ENCODE measurements at regions not wholly inside any gene's neighbourhood (a gene's known extent, or its start where the extent isn't known, plus 50 kb on each side); places are given as distances from the start of the nearest gene placed in this dataset.

GRCh38 chr14:31949709-31950108, 127.4 kb upstream of the ARHGAP5 start:
- TF ChIP-seq GABPA (IDR thresholded peaks at IDR 0.05; ENCODE audit: low read depth) = no peak
- no peak for TF ChIP-seq FOXJ3 (CRISPR knock-in tag; IDR thresholded peaks at IDR 0.05)
- no peak for TF ChIP-seq POLR2AphosphoS5 (IDR thresholded peaks at IDR 0.05; ENCODE audit: low read depth, low read length)
- no peak for TF ChIP-seq NRF1 (IDR thresholded peaks at IDR 0.05; ENCODE audit: low read depth, low read length)
- TF ChIP-seq USF1 (IDR thresholded peaks at IDR 0.05; ENCODE audit: borderline replicate concordance, low read depth) = no peak
- ChIA-PET POLR2A (no interaction called here), CTCF (interaction anchor here (0.9 to 1.2 kb wide), 3 partner anchors 15 to 439 kb away, joined by 3 read pairs; no protein-coding TSS in a partner anchor)
- Histone ChIP-seq H3K4me2 (no peak overlapping the region), H3K4me3 (ENCODE audit: low read depth in 2 of 2, low read length in 1 of 2) (no peak overlapping the region), H3K9me3 (no peaks in the 10 kb centered on the region), H3K9ac (no peak overlapping the region), H3K79me2 (ENCODE audit: insufficient read depth) (no peaks in the 10 kb centered on the region), H3K36me3 (replicated peaks in 1 of 2; ENCODE audit: control insufficient read depth in 1 of 2, insufficient read depth in 2 of 2, low read length in 1 of 2) (no peaks in the 10 kb centered on the region), H3K4me1 (ENCODE audit: control insufficient read depth in 1 of 2, insufficient read depth in 2 of 2, low read depth in 1 of 2, low read length in 1 of 2) (peaks cover 3 to 20% of the 10 kb centered on the region in 2 experiments; a peak in 2 of 4 replicates), H3K27me3 (ENCODE audit: insufficient read depth) (no peaks in the 10 kb centered on the region), H3K27ac (ENCODE audit: low read depth in 2 of 2, low read length in 1 of 2) (no peak overlapping the region), H4K20me1 (ENCODE audit: insufficient read depth) (no peaks in the 10 kb centered on the region), H3K9me2 (no peaks in the 10 kb centered on the region), H3F3A (replicated peaks; ENCODE audit: insufficient read depth) (no peaks in the 10 kb centered on the region), H2AFZ (ENCODE audit: low read depth) (no peak overlapping the region)
- DNase-seq = no peak
- WGBS (ENCODE audit: low lambda C conversion rate) = 69% methylated on average over 1 of the region's 1 CpG

- DNase-seq = no peak
- POLR2A ChIA-PET = no interaction called here
- peaks cover 3 to 14% of the 10 kb centered on the region in 2 experiments; a peak in 2 of 4 replicates for H3K4me1 ChIP-seq (ENCODE audit: control insufficient read depth in 1 of 2, insufficient read depth in 2 of 2, low read depth in 1 of 2, low read length in 1 of 2)
- H3K36me3 ChIP-seq (replicated peaks in 1 of 2; ENCODE audit: control insufficient read depth in 1 of 2, insufficient read depth in 2 of 2, low read length in 1 of 2) = no peaks in the 10 kb centered on the region
- CTCF ChIA-PET = interaction anchor here (1.2 to 2.1 kb wide), 4 partner anchors 15 to 440 kb away, joined by 3 to 5 read pairs (median 3); no protein-coding TSS in a partner anchor
- peak overlapping the region; percentile 45; the same call in 1 of the 2 replicates for H2AFZ ChIP-seq (ENCODE audit: low read depth)
- WGBS (ENCODE audit: low lambda C conversion rate) = 83% methylated on average over 7 of the region's 7 CpGs
- TF ChIP-seq RXRA (IDR thresholded peaks at IDR 0.05; ENCODE audit: borderline replicate concordance, low read depth) (no peak), PBX3 (IDR thresholded peaks at IDR 0.05) (no peak), ELF1 (IDR thresholded peaks at IDR 0.05) (no peak), NRF1 (IDR thresholded peaks at IDR 0.05; ENCODE audit: low read depth, low read length) (no peak)
- no peak overlapping the region for H3K4me2 ChIP-seq
- no peak overlapping the region for H3K9ac ChIP-seq
- H3K79me2 ChIP-seq (ENCODE audit: insufficient read depth) = no peaks in the 10 kb centered on the region
- no peaks in the 10 kb centered on the region for H4K20me1 ChIP-seq (ENCODE audit: insufficient read depth)
- no peak overlapping the region for H3K27ac ChIP-seq (ENCODE audit: low read depth in 2 of 2, low read length in 1 of 2)
- H3F3A ChIP-seq (replicated peaks; ENCODE audit: insufficient read depth) = no peaks in the 10 kb centered on the region
- H3K4me3 ChIP-seq (ENCODE audit: low read depth in 2 of 2, low read length in 1 of 2) = no peak overlapping the region
- H3K9me3 ChIP-seq = no peaks in the 10 kb centered on the region
- H3K27me3 ChIP-seq (ENCODE audit: insufficient read depth) = no peaks in the 10 kb centered on the region
- no peaks in the 10 kb centered on the region for H3K9me2 ChIP-seq
These were observed 126.8 kb upstream of the ARHGAP5 start for GRCh38 chr14:31950331-31950730.
